GM23338 (cell line): ENCODE measurements at regions not wholly inside any gene's neighbourhood (a gene's known extent, or its start where the extent isn't known, plus 50 kb on each side); places are given as distances from the start of the nearest gene placed in this dataset.

ENCODE experiments used
- ATAC-seq: fragments of 200-7000 bp; cut with Tn5 transposase; 3 replicates; pipeline ENCODE4 v1.9.1; 2020
- DNase-seq: peaks from one replicate; pipeline ENCODE4 v3.0.0-alpha.2; 2015; ENCODE audit warnings: low spot score
- H2AFZ ChIP-seq: fragments of 200-600 bp; sonication (generic); 2 replicates; pipeline ENCODE4 v1.8.0; 2016; ENCODE audit warnings: antibody characterized with exemption, mild to moderate bottlenecking, moderate library complexity
- H3F3A ChIP-seq: fragments of 200-600 bp; sonication (generic); replicated peaks from 2 replicates; pipeline ENCODE4 v1.8.0; 2017; ENCODE audit warnings: antibody characterized with exemption, mixed run types, low read depth
- H3K27ac ChIP-seq: fragments of 200-600 bp; sonication (generic); 2 replicates; pipeline ENCODE4 v1.6.1; 2016; ENCODE audit warnings: low read depth
- H3K27me3 ChIP-seq: fragments of 200-600 bp; sonication (generic); 2 replicates; pipeline ENCODE4 v1.8.0; 2016; ENCODE audit warnings: mild to moderate bottlenecking, mixed run types, moderate library complexity; ENCODE audit not compliant: insufficient read depth
- H3K36me3 ChIP-seq: fragments of 200-600 bp; sonication (generic); 2 replicates; pipeline ENCODE4 v1.8.0; 2016; ENCODE audit warnings: mild to moderate bottlenecking; ENCODE audit not compliant: insufficient read depth
- H3K4me1 ChIP-seq: fragments of 200-600 bp; sonication (generic); 2 replicates; pipeline ENCODE4 v1.8.0; 2016; ENCODE audit warnings: mild to moderate bottlenecking, moderate library complexity; ENCODE audit not compliant: insufficient read depth
- H3K4me2 ChIP-seq: fragments of 200-600 bp; sonication (generic); 2 replicates; pipeline ENCODE4 v1.7.1; 2017; ENCODE audit warnings: mixed run types
- H3K4me3 ChIP-seq: fragments of 200-600 bp; sonication (generic); 2 replicates; pipeline ENCODE4 v1.6.1; 2016; ENCODE audit warnings: mixed run types
- H3K79me2 ChIP-seq: fragments of 200-600 bp; sonication (generic); replicated peaks from 2 replicates; pipeline ENCODE4 v1.8.0; 2017; ENCODE audit warnings: mild to moderate bottlenecking; ENCODE audit not compliant: insufficient read depth
- H3K9me2 ChIP-seq: fragments of 200-600 bp; sonication (generic); 2 replicates; pipeline ENCODE4 v1.8.0; 2017; ENCODE audit not compliant: insufficient read depth
- H4K20me1 ChIP-seq: fragments of 200-600 bp; sonication (generic); replicated peaks from 2 replicates; pipeline ENCODE4 v1.8.0; 2017; ENCODE audit warnings: mild to moderate bottlenecking; ENCODE audit not compliant: insufficient read depth
- H3K27ac Mint-ChIP-seq: 2 replicates; pipeline ENCODE4 v1.8.0; 2020; ENCODE audit warnings: inconsistent platforms, mild to moderate bottlenecking, moderate library complexity, mixed read lengths
- H3K27me3 Mint-ChIP-seq: 3 replicates; pipeline ENCODE4 v1.8.0; 2022; ENCODE audit warnings: low read depth, mild to moderate bottlenecking, moderate library complexity, mixed read lengths, inconsistent platforms; ENCODE audit not compliant: insufficient read depth, poor library complexity
- H3K36me3 Mint-ChIP-seq: 3 replicates; pipeline ENCODE4 v1.8.0; 2021; ENCODE audit warnings: low read depth, mild to moderate bottlenecking, inconsistent platforms, moderate library complexity, mixed read lengths
- H3K4me1 Mint-ChIP-seq: 3 replicates; pipeline ENCODE4 v1.8.0; 2020; ENCODE audit warnings: mild to moderate bottlenecking, inconsistent platforms, mixed read lengths
- H3K4me3 Mint-ChIP-seq: 3 replicates; pipeline ENCODE4 v1.8.0; 2021; ENCODE audit warnings: moderate library complexity, mild to moderate bottlenecking, inconsistent platforms, mixed read lengths
- H3K9me3 Mint-ChIP-seq: 3 replicates; pipeline ENCODE4 v1.8.0; 2020; ENCODE audit warnings: moderate library complexity, mild to moderate bottlenecking, inconsistent platforms, mixed read lengths
- CREB1 ChIP-seq: fragments of 250-450 bp; sonication (Bioruptor Pico); IDR thresholded peaks from 2 replicates; pipeline ENCODE4 v1.5.0; 2020; ENCODE audit warnings: low read depth, mild to moderate bottlenecking, moderate library complexity
- ETS1 ChIP-seq: IDR thresholded peaks from 2 replicates; pipeline ENCODE4 v1.6.1; 2016; ENCODE audit warnings: antibody characterized with exemption
- EZH2 ChIP-seq: fragments of 200-600 bp; sonication (generic); IDR thresholded peaks from one replicate; pipeline ENCODE4 v1.8.0; 2017; ENCODE audit warnings: antibody characterized with exemption, mild to moderate bottlenecking, low read depth; ENCODE audit not compliant: unreplicated experiment
- EZH2phosphoT487 ChIP-seq: fragments of 200-600 bp; sonication (generic); IDR thresholded peaks from one replicate; pipeline ENCODE4 v1.8.1; 2018; ENCODE audit warnings: antibody characterized with exemption; ENCODE audit not compliant: unreplicated experiment
- JUNB ChIP-seq: IDR thresholded peaks from one replicate; pipeline ENCODE4 v1.6.1; 2016; ENCODE audit warnings: antibody characterized with exemption; ENCODE audit not compliant: unreplicated experiment
- NANOG ChIP-seq: IDR thresholded peaks from 2 replicates; pipeline ENCODE4 v1.6.1; 2016; ENCODE audit warnings: antibody characterized with exemption, borderline replicate concordance
- POLR2AphosphoS5 ChIP-seq: IDR thresholded peaks from 2 replicates; pipeline ENCODE4 v1.6.1; 2016; ENCODE audit warnings: antibody characterized with exemption, low read depth
- REST ChIP-seq: IDR thresholded peaks from one replicate; pipeline ENCODE4 v1.6.1; 2018; ENCODE audit warnings: antibody characterized with exemption; ENCODE audit not compliant: unreplicated experiment
- STAT1 ChIP-seq: IDR thresholded peaks from one replicate; pipeline ENCODE4 v1.6.1; 2016; ENCODE audit warnings: antibody characterized with exemption; ENCODE audit not compliant: unreplicated experiment
- ZNF114 ChIP-seq: fragments of 250-450 bp; sonication (Bioruptor Pico); IDR thresholded peaks from 2 replicates; pipeline ENCODE4 v1.5.0; 2020; ENCODE audit warnings: mild to moderate bottlenecking, moderate library complexity
- ZNF331 ChIP-seq: fragments of 250-450 bp; sonication (Bioruptor Pico); IDR thresholded peaks from 2 replicates; pipeline ENCODE4 v1.5.0; 2020; ENCODE audit warnings: low read depth, mild to moderate bottlenecking, moderate library complexity
- TF ChIP-seq, protein P1 (sequence below): fragments of 250-450 bp; sonication (Bioruptor Pico); IDR thresholded peaks from 2 replicates; pipeline ENCODE4 v1.5.0; 2020; ENCODE audit warnings: mild to moderate bottlenecking, moderate library complexity
- TF ChIP-seq, protein P2 (sequence below), 2 experiments: fragments of 200-600 bp in 1 of 2; sonication (generic) in 1 of 2; conservative IDR thresholded peaks; 2 replicates each; pipeline versions ENCODE4 v1.5.1 to v1.6.1; 2016 to 2017; ENCODE audit warnings: antibody characterized with exemption in 2 of 2, low read depth in 2 of 2, mild to moderate bottlenecking in 2 of 2, moderate library complexity in 1 of 2

GRCh38 chr2:64819774-64820688 is 166.3 kb upstream of the SERTAD2 start:
- H3K36me3 Mint-ChIP-seq: no peaks in the 10 kb centered on the region
- peaks cover 10% of the 10 kb centered on the region for H3K4me1 ChIP-seq
- no peaks in the 10 kb centered on the region for H3K27me3 ChIP-seq
- ATAC-seq (no peak), DNase-seq (no peak)
- no peak overlapping the region for H3K4me2 ChIP-seq
- H3K4me3 ChIP-seq: no peak overlapping the region
- peaks cover 18% of the 10 kb centered on the region for H3K4me1 Mint-ChIP-seq
- H3K27ac Mint-ChIP-seq: no peak overlapping the region
- no peaks in the 10 kb centered on the region; the same call in 1 of the 2 replicates for H3K9me2 ChIP-seq
- no peak overlapping the region for H3K27ac ChIP-seq
- no peak for TF ChIP-seq EZH2phosphoT487
- TF ChIP-seq ZNF331: no peak
- TF ChIP-seq, protein P1, sequence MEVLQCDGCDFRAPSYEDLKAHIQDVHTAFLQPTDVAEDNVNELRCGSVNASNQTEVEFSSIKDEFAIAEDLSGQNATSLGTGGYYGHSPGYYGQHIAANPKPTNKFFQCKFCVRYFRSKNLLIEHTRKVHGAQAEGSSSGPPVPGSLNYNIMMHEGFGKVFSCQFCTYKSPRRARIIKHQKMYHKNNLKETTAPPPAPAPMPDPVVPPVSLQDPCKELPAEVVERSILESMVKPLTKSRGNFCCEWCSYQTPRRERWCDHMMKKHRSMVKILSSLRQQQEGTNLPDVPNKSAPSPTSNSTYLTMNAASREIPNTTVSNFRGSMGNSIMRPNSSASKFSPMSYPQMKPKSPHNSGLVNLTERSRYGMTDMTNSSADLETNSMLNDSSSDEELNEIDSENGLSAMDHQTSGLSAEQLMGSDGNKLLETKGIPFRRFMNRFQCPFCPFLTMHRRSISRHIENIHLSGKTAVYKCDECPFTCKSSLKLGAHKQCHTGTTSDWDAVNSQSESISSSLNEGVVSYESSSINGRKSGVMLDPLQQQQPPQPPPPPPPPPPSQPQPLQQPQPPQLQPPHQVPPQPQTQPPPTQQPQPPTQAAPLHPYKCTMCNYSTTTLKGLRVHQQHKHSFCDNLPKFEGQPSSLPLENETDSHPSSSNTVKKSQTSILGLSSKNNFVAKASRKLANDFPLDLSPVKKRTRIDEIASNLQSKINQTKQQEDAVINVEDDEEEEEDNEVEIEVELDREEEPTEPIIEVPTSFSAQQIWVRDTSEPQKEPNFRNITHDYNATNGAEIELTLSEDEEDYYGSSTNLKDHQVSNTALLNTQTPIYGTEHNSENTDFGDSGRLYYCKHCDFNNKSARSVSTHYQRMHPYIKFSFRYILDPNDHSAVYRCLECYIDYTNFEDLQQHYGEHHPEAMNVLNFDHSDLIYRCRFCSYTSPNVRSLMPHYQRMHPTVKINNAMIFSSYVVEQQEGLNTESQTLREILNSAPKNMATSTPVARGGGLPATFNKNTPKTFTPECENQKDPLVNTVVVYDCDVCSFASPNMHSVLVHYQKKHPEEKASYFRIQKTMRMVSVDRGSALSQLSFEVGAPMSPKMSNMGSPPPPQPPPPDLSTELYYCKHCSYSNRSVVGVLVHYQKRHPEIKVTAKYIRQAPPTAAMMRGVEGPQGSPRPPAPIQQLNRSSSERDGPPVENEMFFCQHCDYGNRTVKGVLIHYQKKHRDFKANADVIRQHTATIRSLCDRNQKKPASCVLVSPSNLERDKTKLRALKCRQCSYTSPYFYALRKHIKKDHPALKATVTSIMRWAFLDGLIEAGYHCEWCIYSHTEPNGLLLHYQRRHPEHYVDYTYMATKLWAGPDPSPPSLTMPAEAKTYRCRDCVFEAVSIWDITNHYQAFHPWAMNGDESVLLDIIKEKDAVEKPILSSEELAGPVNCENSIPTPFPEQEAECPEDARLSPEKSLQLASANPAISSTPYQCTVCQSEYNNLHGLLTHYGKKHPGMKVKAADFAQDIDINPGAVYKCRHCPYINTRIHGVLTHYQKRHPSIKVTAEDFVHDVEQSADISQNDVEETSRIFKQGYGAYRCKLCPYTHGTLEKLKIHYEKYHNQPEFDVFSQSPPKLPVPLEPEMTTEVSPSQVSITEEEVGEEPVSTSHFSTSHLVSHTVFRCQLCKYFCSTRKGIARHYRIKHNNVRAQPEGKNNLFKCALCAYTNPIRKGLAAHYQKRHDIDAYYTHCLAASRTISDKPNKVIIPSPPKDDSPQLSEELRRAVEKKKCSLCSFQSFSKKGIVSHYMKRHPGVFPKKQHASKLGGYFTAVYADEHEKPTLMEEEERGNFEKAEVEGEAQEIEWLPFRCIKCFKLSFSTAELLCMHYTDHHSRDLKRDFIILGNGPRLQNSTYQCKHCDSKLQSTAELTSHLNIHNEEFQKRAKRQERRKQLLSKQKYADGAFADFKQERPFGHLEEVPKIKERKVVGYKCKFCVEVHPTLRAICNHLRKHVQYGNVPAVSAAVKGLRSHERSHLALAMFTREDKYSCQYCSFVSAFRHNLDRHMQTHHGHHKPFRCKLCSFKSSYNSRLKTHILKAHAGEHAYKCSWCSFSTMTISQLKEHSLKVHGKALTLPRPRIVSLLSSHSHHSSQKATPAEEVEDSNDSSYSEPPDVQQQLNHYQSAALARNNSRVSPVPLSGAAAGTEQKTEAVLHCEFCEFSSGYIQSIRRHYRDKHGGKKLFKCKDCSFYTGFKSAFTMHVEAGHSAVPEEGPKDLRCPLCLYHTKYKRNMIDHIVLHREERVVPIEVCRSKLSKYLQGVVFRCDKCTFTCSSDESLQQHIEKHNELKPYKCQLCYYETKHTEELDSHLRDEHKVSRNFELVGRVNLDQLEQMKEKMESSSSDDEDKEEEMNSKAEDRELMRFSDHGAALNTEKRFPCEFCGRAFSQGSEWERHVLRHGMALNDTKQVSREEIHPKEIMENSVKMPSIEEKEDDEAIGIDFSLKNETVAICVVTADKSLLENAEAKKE (CRISPR knock-in tag): no peak
- TF ChIP-seq CREB1 (CRISPR knock-in tag): no peak
- TF ChIP-seq ZNF114: no peak
- no peak for TF ChIP-seq JUNB
- TF ChIP-seq, protein P2, sequence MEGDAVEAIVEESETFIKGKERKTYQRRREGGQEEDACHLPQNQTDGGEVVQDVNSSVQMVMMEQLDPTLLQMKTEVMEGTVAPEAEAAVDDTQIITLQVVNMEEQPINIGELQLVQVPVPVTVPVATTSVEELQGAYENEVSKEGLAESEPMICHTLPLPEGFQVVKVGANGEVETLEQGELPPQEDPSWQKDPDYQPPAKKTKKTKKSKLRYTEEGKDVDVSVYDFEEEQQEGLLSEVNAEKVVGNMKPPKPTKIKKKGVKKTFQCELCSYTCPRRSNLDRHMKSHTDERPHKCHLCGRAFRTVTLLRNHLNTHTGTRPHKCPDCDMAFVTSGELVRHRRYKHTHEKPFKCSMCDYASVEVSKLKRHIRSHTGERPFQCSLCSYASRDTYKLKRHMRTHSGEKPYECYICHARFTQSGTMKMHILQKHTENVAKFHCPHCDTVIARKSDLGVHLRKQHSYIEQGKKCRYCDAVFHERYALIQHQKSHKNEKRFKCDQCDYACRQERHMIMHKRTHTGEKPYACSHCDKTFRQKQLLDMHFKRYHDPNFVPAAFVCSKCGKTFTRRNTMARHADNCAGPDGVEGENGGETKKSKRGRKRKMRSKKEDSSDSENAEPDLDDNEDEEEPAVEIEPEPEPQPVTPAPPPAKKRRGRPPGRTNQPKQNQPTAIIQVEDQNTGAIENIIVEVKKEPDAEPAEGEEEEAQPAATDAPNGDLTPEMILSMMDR (conservative IDR thresholded peaks at IDR 0.05; ENCODE audit: low read depth in 2 of 2): no peak
- TF ChIP-seq ETS1: no peak
- TF ChIP-seq NANOG: no peak
- no peak for TF ChIP-seq STAT1
- no peak for TF ChIP-seq EZH2
- TF ChIP-seq REST: no peak
- no peak for TF ChIP-seq POLR2AphosphoS5
- no peaks in the 10 kb centered on the region for H3K79me2 ChIP-seq
- no peak overlapping the region for H2AFZ ChIP-seq
- no peaks in the 10 kb centered on the region for H4K20me1 ChIP-seq
- no peak overlapping the region for H3K4me3 Mint-ChIP-seq
- peaks cover 4% of the 10 kb centered on the region for H3K27me3 Mint-ChIP-seq
- H3K9me3 Mint-ChIP-seq: no peaks in the 10 kb centered on the region
- no peaks in the 10 kb centered on the region for H3F3A ChIP-seq
- no peaks in the 10 kb centered on the region for H3K36me3 ChIP-seq
